GM12872 (cell line): ENCODE measurements at regions not wholly inside any gene's neighbourhood (a gene's known extent, or its start where the extent isn't known, plus 50 kb on each side); places are given as distances from the start of the nearest gene placed in this dataset.

Source experiments
- CTCF ChIP-seq: IDR thresholded peaks from 3 replicates; pipeline ENCODE4 v1.5.1; 2011; ENCODE audit warnings: low read depth, mild to moderate bottlenecking, low read length, moderate library complexity; ENCODE audit not compliant: insufficient read depth

DNA sequence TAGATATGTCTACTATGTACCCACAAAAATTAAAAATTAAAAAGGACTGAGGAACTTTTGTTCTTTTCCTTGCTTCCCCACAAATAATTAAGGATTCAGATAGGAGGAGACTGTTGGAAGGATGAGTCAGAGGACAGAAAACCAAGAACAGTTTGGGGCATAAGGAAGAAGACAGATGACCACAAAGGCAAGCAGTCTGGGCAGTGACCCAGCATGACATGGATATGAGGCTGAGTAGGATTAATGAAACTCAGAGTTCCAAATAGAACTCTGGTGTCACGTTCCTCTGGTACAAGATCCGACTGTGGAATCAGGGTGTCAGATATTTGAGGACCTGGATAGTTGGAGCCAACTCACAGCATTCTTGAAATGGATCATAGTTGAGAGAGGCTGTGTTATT, 89.3 kb upstream of the SLC38A4 start:
- TF ChIP-seq CTCF, result no peak

GRCh38 chr12:46915836-46916235, 90.0 kb upstream of the SLC38A4 start:
- no peak for TF ChIP-seq CTCF

- no peak for TF ChIP-seq CTCF
Measured at GRCh38 chr12:46916796-46917419, 91.1 kb upstream of the SLC38A4 start.

- no peak for TF ChIP-seq CTCF
Measured at GRCh38 chr12:46917821-46918220, 92.0 kb upstream of the SLC38A4 start.

GRCh38 chr12:46918631-46919030, 92.8 kb upstream of the SLC38A4 start:
- no peak for TF ChIP-seq CTCF

GRCh38 chr12:46919666-46920400, 94.0 kb upstream of the SLC38A4 start:
- TF ChIP-seq CTCF, result no peak

GRCh38 chr12:46920499-46920898, 94.7 kb upstream of the SLC38A4 start:
- TF ChIP-seq CTCF, result no peak
